ENCODE measurements at regions not wholly inside any gene's neighbourhood (a gene's known extent, or its start where the extent isn't known, plus 50 kb on each side); places are given as distances from the start of the nearest gene placed in this dataset.
"Not testable (repeated sequence)": the region's sequence is repeated elsewhere in the genome, so short reads cannot be mapped to it uniquely, and the experiment has no call there.

DNA sequence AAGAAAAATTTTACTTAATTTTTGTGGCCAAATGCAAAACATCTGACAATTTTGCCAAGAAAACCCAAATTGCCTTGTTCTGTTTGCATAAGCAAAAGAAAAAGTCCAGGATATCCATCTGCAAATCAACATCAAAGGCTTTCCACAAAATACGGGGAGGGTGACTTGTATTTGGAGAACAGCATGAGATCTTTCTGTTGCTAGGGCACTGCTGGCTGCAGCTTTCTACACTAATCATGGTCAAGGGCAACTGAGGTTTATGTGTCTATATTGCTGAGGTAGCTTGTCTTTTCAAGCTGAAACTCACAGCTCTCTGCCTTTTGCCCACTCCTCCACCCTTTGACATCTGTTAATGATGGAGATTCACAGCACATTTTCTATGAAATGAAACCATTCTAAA is 389.1 kb downstream of the NKX6-1 start:
- Histone ChIP-seq H3K4me1 (ENCODE audit: control insufficient read depth, insufficient read depth, low read length) (no peaks in the 10 kb centered on the region), H3K79me2 (ENCODE audit: control insufficient read depth, insufficient read depth, low read length) (no peaks in the 10 kb centered on the region), H2AFZ (ENCODE audit: control insufficient read depth, low read depth, low read length) (no peak overlapping the region), H4K20me1 (ENCODE audit: control insufficient read depth, insufficient read depth) (no peaks in the 10 kb centered on the region), H3K27me3 (replicated peaks in 1 of 2; ENCODE audit: control insufficient read depth in 2 of 2, insufficient read depth in 2 of 2, low read length in 1 of 2) (no peaks in the 10 kb centered on the region), H3K9ac (ENCODE audit: control insufficient read depth, insufficient read depth, low read length) (no peak overlapping the region), H3K4me2 (ENCODE audit: control insufficient read depth, insufficient read depth) (no peak overlapping the region), H3K27ac (ENCODE audit: control insufficient read depth, insufficient read depth) (no peak overlapping the region), H3K9me3 (replicated peaks; ENCODE audit: control insufficient read depth, insufficient read depth, low read length) (no peaks in the 10 kb centered on the region), H3K36me3 (ENCODE audit: control insufficient read depth in 2 of 2, insufficient read depth in 2 of 2, low read length in 1 of 2) (no peaks in the 10 kb centered on the region), H3K4me3 (no peak overlapping the region)
- no TSS peak for BruUV-seq (replicated peaks)
- intact Hi-C loops (cut with micrococcal nuclease; ENCODE audit: unreplicated experiment) = no loop called here
- 33% methylated on average over 1 of the region's 1 CpG for WGBS (ENCODE audit: insufficient coverage, insufficient replicate concordance, low lambda C conversion rate, missing lambda C conversion rate)
- ChIA-PET RAD21 (ENCODE audit: unreplicated experiment) (no interaction called here), SMC1A (ENCODE audit: uncharacterized antibody, unreplicated experiment) (no interaction called here), CTCF (no interaction called here), POLR2A (no interaction called here)
- TF ChIP-seq CREB1 (IDR thresholded peaks at IDR 0.05; ENCODE audit: low read depth) = no peak
- TF ChIP-seq, protein P1, sequence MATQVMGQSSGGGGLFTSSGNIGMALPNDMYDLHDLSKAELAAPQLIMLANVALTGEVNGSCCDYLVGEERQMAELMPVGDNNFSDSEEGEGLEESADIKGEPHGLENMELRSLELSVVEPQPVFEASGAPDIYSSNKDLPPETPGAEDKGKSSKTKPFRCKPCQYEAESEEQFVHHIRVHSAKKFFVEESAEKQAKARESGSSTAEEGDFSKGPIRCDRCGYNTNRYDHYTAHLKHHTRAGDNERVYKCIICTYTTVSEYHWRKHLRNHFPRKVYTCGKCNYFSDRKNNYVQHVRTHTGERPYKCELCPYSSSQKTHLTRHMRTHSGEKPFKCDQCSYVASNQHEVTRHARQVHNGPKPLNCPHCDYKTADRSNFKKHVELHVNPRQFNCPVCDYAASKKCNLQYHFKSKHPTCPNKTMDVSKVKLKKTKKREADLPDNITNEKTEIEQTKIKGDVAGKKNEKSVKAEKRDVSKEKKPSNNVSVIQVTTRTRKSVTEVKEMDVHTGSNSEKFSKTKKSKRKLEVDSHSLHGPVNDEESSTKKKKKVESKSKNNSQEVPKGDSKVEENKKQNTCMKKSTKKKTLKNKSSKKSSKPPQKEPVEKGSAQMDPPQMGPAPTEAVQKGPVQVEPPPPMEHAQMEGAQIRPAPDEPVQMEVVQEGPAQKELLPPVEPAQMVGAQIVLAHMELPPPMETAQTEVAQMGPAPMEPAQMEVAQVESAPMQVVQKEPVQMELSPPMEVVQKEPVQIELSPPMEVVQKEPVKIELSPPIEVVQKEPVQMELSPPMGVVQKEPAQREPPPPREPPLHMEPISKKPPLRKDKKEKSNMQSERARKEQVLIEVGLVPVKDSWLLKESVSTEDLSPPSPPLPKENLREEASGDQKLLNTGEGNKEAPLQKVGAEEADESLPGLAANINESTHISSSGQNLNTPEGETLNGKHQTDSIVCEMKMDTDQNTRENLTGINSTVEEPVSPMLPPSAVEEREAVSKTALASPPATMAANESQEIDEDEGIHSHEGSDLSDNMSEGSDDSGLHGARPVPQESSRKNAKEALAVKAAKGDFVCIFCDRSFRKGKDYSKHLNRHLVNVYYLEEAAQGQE (IDR thresholded peaks at IDR 0.05; ENCODE audit: low read depth, low read length) = no peak
- TF ChIP-seq RB1 (IDR thresholded peaks at IDR 0.05; ENCODE audit: borderline replicate concordance) = no peak
- TF ChIP-seq MEF2A (IDR thresholded peaks at IDR 0.05; ENCODE audit: insufficient read depth, low read depth, low read length) = no peak
- FAIRE-seq (no peak), DNase-seq (ENCODE audit: low read depth, low spot score) (no peak), ATAC-seq (no peak)
- in situ Hi-C loops (cut with MboI) = no loop called here

DNA sequence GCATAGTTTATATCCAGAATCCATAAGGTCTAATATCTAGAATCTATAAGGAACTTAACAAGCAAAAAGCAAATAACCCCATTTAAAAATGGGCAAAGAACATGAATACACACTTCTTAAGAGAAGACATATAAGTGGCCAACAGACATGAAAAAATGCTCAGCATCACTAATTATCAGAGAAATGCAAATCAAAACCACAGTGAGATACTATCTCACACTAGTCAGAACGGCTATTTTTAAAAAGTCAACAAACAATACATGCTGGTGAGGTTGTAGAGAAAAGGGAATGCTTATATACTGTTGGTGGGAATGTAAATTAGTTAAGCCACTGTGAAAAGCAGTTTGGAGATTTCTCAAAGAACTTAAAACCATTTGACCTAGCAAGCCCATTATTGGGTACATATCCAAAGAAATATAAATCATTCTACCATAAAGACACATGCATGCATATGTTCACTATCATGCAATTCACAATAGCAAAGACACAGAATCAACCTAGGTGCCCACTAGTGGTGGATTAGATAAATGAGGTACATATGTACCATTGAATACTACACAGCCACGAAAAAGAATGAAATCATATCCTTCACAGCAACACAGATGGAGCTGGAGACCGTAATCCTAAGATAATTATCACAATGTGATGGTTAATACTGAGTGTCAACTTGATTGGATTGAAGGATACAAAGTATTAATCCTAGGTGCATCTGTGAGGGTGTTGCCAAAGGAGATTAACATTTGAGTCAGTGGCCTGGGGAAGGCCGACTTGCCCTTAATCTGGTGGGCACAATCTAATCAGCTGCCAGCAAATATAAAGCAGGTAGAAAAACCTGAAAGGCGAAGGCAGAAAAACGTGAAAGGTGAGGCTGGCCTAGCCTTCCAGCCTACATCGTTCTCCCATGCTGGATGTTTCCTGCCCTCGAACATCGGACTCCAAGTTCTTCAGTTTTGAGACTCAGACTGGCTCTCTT is 397.2 kb downstream of the NKX6-1 start:
- not testable (repeated sequence) for FAIRE-seq
- 30% methylated on average over 9 of the region's 9 CpGs for WGBS (ENCODE audit: insufficient coverage, insufficient replicate concordance, low lambda C conversion rate, missing lambda C conversion rate)

More for the DNA sequence above, 397.2 kb downstream of the NKX6-1 start:
- CTCF ChIA-PET; H3K27me3 ChIP-seq (replicated peaks in 1 of 2; ENCODE audit: control insufficient read depth in 2 of 2, insufficient read depth in 2 of 2, low read length in 1 of 2); H3K79me2 ChIP-seq (ENCODE audit: control insufficient read depth, insufficient read depth, low read length); H3K9me3 ChIP-seq (replicated peaks; ENCODE audit: control insufficient read depth, insufficient read depth, low read length); H3K36me3 ChIP-seq (ENCODE audit: control insufficient read depth in 2 of 2, insufficient read depth in 2 of 2, low read length in 1 of 2); in situ Hi-C loops (cut with MboI); DNase-seq (ENCODE audit: low read depth, low spot score); H3K27ac ChIP-seq (ENCODE audit: control insufficient read depth, insufficient read depth); BruUV-seq (replicated peaks); H4K20me1 ChIP-seq (ENCODE audit: control insufficient read depth, insufficient read depth); H3K4me3 ChIP-seq; SMC1A ChIA-PET (ENCODE audit: uncharacterized antibody, unreplicated experiment); H3K4me1 ChIP-seq (ENCODE audit: control insufficient read depth, insufficient read depth, low read length); RAD21 ChIA-PET (ENCODE audit: unreplicated experiment); ATAC-seq; POLR2A ChIA-PET; H3K4me2 ChIP-seq (ENCODE audit: control insufficient read depth, insufficient read depth); H2AFZ ChIP-seq (ENCODE audit: control insufficient read depth, low read depth, low read length); intact Hi-C loops (cut with micrococcal nuclease; ENCODE audit: unreplicated experiment); H3K9ac ChIP-seq (ENCODE audit: control insufficient read depth, insufficient read depth, low read length): not testable (repeated sequence)
